Trophoblast cell (in vitro differentiated cells and primary cell): ENCODE measurements at regions not wholly inside any gene's neighbourhood (a gene's known extent, or its start where the extent isn't known, plus 50 kb on each side); places are given as distances from the start of the nearest gene placed in this dataset.

Experiments used
- DNase-seq, 2 donors: peaks; one replicate each; pipeline ENCODE4 v3.0.0-alpha.2; 2016
- H2AFZ ChIP-seq: 2 replicates; pipeline ENCODE4 v1.6.1; 2013; ENCODE audit warnings: low read length, moderate library complexity, mild to moderate bottlenecking; ENCODE audit not compliant: insufficient read depth, poor library complexity
- H2AK5ac ChIP-seq: 2 replicates; pipeline ENCODE4 v1.6.1; 2013; ENCODE audit warnings: mild to moderate bottlenecking, low read length
- H2BK120ac ChIP-seq: 2 replicates; pipeline ENCODE4 v1.6.1; 2013; ENCODE audit warnings: low read length, mild to moderate bottlenecking, moderate library complexity; ENCODE audit not compliant: insufficient read depth, poor library complexity
- H2BK12ac ChIP-seq: 2 replicates; pipeline ENCODE4 v1.6.1; 2013; ENCODE audit warnings: mild to moderate bottlenecking, low read length, moderate library complexity
- H2BK5ac ChIP-seq: 2 replicates; pipeline ENCODE4 v1.6.1; 2013; ENCODE audit warnings: low read length, low read depth, moderate library complexity, mild to moderate bottlenecking; ENCODE audit not compliant: poor library complexity
- H3K14ac ChIP-seq: 2 replicates; pipeline ENCODE4 v1.6.1; 2013; ENCODE audit warnings: mild to moderate bottlenecking, low read length
- H3K18ac ChIP-seq: 2 replicates; pipeline ENCODE4 v1.6.1; 2013; ENCODE audit warnings: mild to moderate bottlenecking, low read length
- H3K23ac ChIP-seq: 2 replicates; pipeline ENCODE4 v1.6.1; 2013; ENCODE audit warnings: low read length
- H3K27ac ChIP-seq: 2 replicates; pipeline ENCODE4 v1.5.1; 2013; ENCODE audit warnings: low read depth, mild to moderate bottlenecking, inconsistent platforms, low read length, moderate library complexity
- H3K27me3 ChIP-seq: 2 replicates; pipeline ENCODE4 v1.6.1; 2013; ENCODE audit warnings: inconsistent platforms, mild to moderate bottlenecking, low read length, moderate library complexity; ENCODE audit not compliant: insufficient read depth
- H3K36me3 ChIP-seq, 2 experiments: 1 replicate in 1 of 2; 2 replicates in 1 of 2; pipeline ENCODE4 v1.6.1; 2013; ENCODE audit warnings: low read length in 2 of 2, mild to moderate bottlenecking in 2 of 2, moderate library complexity in 1 of 2; ENCODE audit not compliant: insufficient read depth in 2 of 2, control insufficient read depth in 1 of 2
- H3K4ac ChIP-seq: 2 replicates; pipeline ENCODE4 v1.6.1; 2013; ENCODE audit warnings: low read depth, mild to moderate bottlenecking, low read length, moderate library complexity
- H3K4me1 ChIP-seq, 2 experiments: 1 replicate in 1 of 2; 2 replicates in 1 of 2; pipeline ENCODE4 v1.6.1; 2013; ENCODE audit warnings: low read length in 2 of 2, mild to moderate bottlenecking in 2 of 2, moderate library complexity in 1 of 2; ENCODE audit not compliant: insufficient read depth in 2 of 2, control insufficient read depth in 1 of 2
- H3K4me2 ChIP-seq: 2 replicates; pipeline ENCODE4 v1.6.1; 2013; ENCODE audit warnings: inconsistent platforms, mild to moderate bottlenecking, low read length, moderate library complexity
- H3K4me3 ChIP-seq: 2 replicates; pipeline ENCODE4 v1.5.1; 2013; ENCODE audit warnings: mild to moderate bottlenecking, low read depth, low read length, inconsistent platforms
- H3K79me1 ChIP-seq: one replicate; pipeline ENCODE4 v1.6.1; 2013; ENCODE audit warnings: low read length
- H3K79me2 ChIP-seq: 2 replicates; pipeline ENCODE4 v1.6.1; 2013; ENCODE audit warnings: low read length, mild to moderate bottlenecking; ENCODE audit not compliant: control insufficient read depth, insufficient read depth, poor library complexity
- H3K9ac ChIP-seq: 2 replicates; pipeline ENCODE4 v1.6.1; 2013; ENCODE audit warnings: mild to moderate bottlenecking, low read length
- H3K9me3 ChIP-seq: 2 replicates; pipeline ENCODE4 v1.6.1; 2013; ENCODE audit warnings: low read depth, mild to moderate bottlenecking, control low read depth, inconsistent platforms, low read length; ENCODE audit not compliant: insufficient read depth
- H4K12ac ChIP-seq: 2 replicates; pipeline ENCODE4 v1.6.1; 2013; ENCODE audit warnings: low read depth, mild to moderate bottlenecking, low read length, moderate library complexity
- H4K8ac ChIP-seq: 2 replicates; pipeline ENCODE4 v1.6.1; 2013; ENCODE audit warnings: low read depth, mild to moderate bottlenecking, low read length, moderate library complexity
- H4K91ac ChIP-seq: one replicate; pipeline ENCODE4 v1.6.1; 2013; ENCODE audit warnings: low read depth, mild to moderate bottlenecking, low read length, moderate library complexity
- WGBS: extraction: QIAGEN DNeasy Blood & Tissue Kit; methylation state at CpG from one replicate; pipeline ENCODE4 v1.1.7; 2013; ENCODE audit warnings: missing lambda C conversion rate; ENCODE audit not compliant: insufficient read length, insufficient coverage; ENCODE audit errors: extremely low coverage; 5-methylcytosine and 5-hydroxymethylcytosine counted together

GRCh38 chr17:11074451-11074850 is 166.6 kb upstream of the SHISA6 start:
- Histone ChIP-seq H2AK5ac (no peak overlapping the region), H3K27me3 (no peaks in the 10 kb centered on the region), H4K8ac (no peak overlapping the region), H3K79me2 (no peaks in the 10 kb centered on the region), H4K91ac (no peak overlapping the region), H4K12ac (no peak overlapping the region), H2BK120ac (no peak overlapping the region), H2BK12ac (no peak overlapping the region), H3K9ac (no peak overlapping the region), H3K14ac (no peak overlapping the region), H3K36me3 (no peaks in the 10 kb centered on the region), H2AFZ (no peak overlapping the region), H3K9me3 (no peaks in the 10 kb centered on the region), H3K79me1 (no peaks in the 10 kb centered on the region), H3K4me3 (no peak overlapping the region), H2BK5ac (no peak overlapping the region), H3K4me2 (no peak overlapping the region), H3K23ac (no peak overlapping the region), H3K4me1 (no peaks in the 10 kb centered on the region), H3K18ac (no peak overlapping the region), H3K27ac (no peak overlapping the region), H3K4ac (no peak overlapping the region)
- DNase-seq: no peak
- no CpG with 5 or more reads among the region's 2 CpGs for WGBS

GRCh38 chr17:11056926-11057325 is 184.1 kb upstream of the SHISA6 start:
- Histone ChIP-seq H4K12ac (no peak overlapping the region), H2BK12ac (no peak overlapping the region), H3K4me3 (no peak overlapping the region), H3K79me2 (no peaks in the 10 kb centered on the region), H4K91ac (no peak overlapping the region), H4K8ac (no peak overlapping the region), H3K9ac (no peak overlapping the region), H3K23ac (no peak overlapping the region), H3K9me3 (peaks cover 5% of the 10 kb centered on the region), H3K4me1 (no peaks in the 10 kb centered on the region), H3K79me1 (no peaks in the 10 kb centered on the region), H2BK5ac (no peak overlapping the region), H2BK120ac (no peak overlapping the region), H3K4ac (no peak overlapping the region), H3K27me3 (no peaks in the 10 kb centered on the region), H2AFZ (no peak overlapping the region), H3K18ac (no peak overlapping the region), H3K27ac (no peak overlapping the region), H2AK5ac (no peak overlapping the region), H3K36me3 (no peaks in the 10 kb centered on the region), H3K14ac (no peak overlapping the region), H3K4me2 (no peak overlapping the region)
- no peak for DNase-seq

- H3K79me2 ChIP-seq: no peaks in the 10 kb centered on the region
- H3K4me2 ChIP-seq: no peak overlapping the region
- H3K4me3 ChIP-seq: no peak overlapping the region
- H3K27ac ChIP-seq: no peak overlapping the region
- H2BK120ac ChIP-seq: no peak overlapping the region
- H4K12ac ChIP-seq: no peak overlapping the region
- no peak overlapping the region for H3K9ac ChIP-seq
- H2AFZ ChIP-seq: no peak overlapping the region
- DNase-seq: no peak
- no peaks in the 10 kb centered on the region for H3K79me1 ChIP-seq
- no peak overlapping the region for H2BK5ac ChIP-seq
- H4K91ac ChIP-seq: no peak overlapping the region
- no peak overlapping the region for H3K23ac ChIP-seq
- H3K36me3 ChIP-seq: no peaks in the 10 kb centered on the region
- no peak overlapping the region for H2AK5ac ChIP-seq
- no peak overlapping the region for H3K14ac ChIP-seq
- WGBS: no CpG with 5 or more reads among the region's 3 CpGs
- no peak overlapping the region for H4K8ac ChIP-seq
- no peak overlapping the region for H3K4ac ChIP-seq
- H3K27me3 ChIP-seq: no peaks in the 10 kb centered on the region
- no peaks in the 10 kb centered on the region for H3K4me1 ChIP-seq
- H2BK12ac ChIP-seq: no peak overlapping the region
- H3K18ac ChIP-seq: no peak overlapping the region
- H3K9me3 ChIP-seq: no peaks in the 10 kb centered on the region
Measured at GRCh38 chr17:11053846-11054245, 187.2 kb upstream of the SHISA6 start.

- Histone ChIP-seq H3K79me2 (no peaks in the 10 kb centered on the region), H3K9ac (no peak overlapping the region), H3K4me3 (no peak overlapping the region), H2BK5ac (no peak overlapping the region), H3K14ac (no peak overlapping the region), H3K27ac (no peak overlapping the region), H4K91ac (no peak overlapping the region), H3K18ac (no peak overlapping the region), H3K27me3 (no peaks in the 10 kb centered on the region), H4K8ac (no peak overlapping the region), H3K23ac (no peak overlapping the region), H3K79me1 (no peaks in the 10 kb centered on the region), H3K36me3 (no peaks in the 10 kb centered on the region), H2BK120ac (no peak overlapping the region), H3K4me2 (no peak overlapping the region), H3K4ac (no peak overlapping the region), H2AK5ac (no peak overlapping the region), H3K4me1 (no peaks in the 10 kb centered on the region), H2AFZ (no peak overlapping the region), H4K12ac (no peak overlapping the region), H3K9me3 (no peaks in the 10 kb centered on the region), H2BK12ac (no peak overlapping the region)
- DNase-seq: no peak
- no CpG with 5 or more reads among the region's 2 CpGs for WGBS
Measured at GRCh38 chr17:11049539-11049938, 191.5 kb upstream of the SHISA6 start.

- DNase-seq: no peak
- no peaks in the 10 kb centered on the region for H3K27me3 ChIP-seq
- no peak overlapping the region for H3K4me2 ChIP-seq
- H3K4me3 ChIP-seq: no peak overlapping the region
- no peak overlapping the region for H2BK5ac ChIP-seq
- H2AFZ ChIP-seq: no peak overlapping the region
- H3K4me1 ChIP-seq: no peaks in the 10 kb centered on the region
- no peak overlapping the region for H4K12ac ChIP-seq
- no peak overlapping the region for H3K23ac ChIP-seq
- no peaks in the 10 kb centered on the region for H3K36me3 ChIP-seq
- H3K18ac ChIP-seq: no peak overlapping the region
- H3K9ac ChIP-seq: no peak overlapping the region
- H3K4ac ChIP-seq: no peak overlapping the region
- no peaks in the 10 kb centered on the region for H3K79me2 ChIP-seq
- H3K79me1 ChIP-seq: no peaks in the 10 kb centered on the region
- whole genome bisulfite sequencing: no CpG with 5 or more reads among the region's 2 CpGs
- no peak overlapping the region for H2BK120ac ChIP-seq
- no peak overlapping the region for H4K8ac ChIP-seq
- H3K27ac ChIP-seq: no peak overlapping the region
- no peak overlapping the region for H4K91ac ChIP-seq
- H2BK12ac ChIP-seq: no peak overlapping the region
- no peaks in the 10 kb centered on the region for H3K9me3 ChIP-seq
- no peak overlapping the region for H3K14ac ChIP-seq
- no peak overlapping the region for H2AK5ac ChIP-seq
Measured at GRCh38 chr17:11047228-11047627, 193.8 kb upstream of the SHISA6 start.
